Upper lobe of right lung (tissue), 1 donor: ENCODE measurements at regions not wholly inside any gene's neighbourhood (a gene's known extent, or its start where the extent isn't known, plus 50 kb on each side); places are given as distances from the start of the nearest gene placed in this dataset.

Source experiments
- ATAC-seq: fragments of 200-7000 bp; cut with Tn5 transposase; one replicate; pipeline ENCODE4 v1.9.1; 2020; ENCODE audit warnings: mild to moderate bottlenecking, moderate library complexity
- DNase-seq: peaks from one replicate; pipeline ENCODE4 v3.0.0-alpha.2; 2020
- H3K27ac ChIP-seq: fragments of 200-600 bp; one replicate; pipeline ENCODE4 v1.8.0; 2022
- H3K27me3 ChIP-seq: fragments of 200-600 bp; one replicate; pipeline ENCODE4 v1.8.0; 2022; ENCODE audit warnings: mild to moderate bottlenecking
- H3K36me3 ChIP-seq: fragments of 200-600 bp; one replicate; pipeline ENCODE4 v1.8.0; 2022
- H3K4me1 ChIP-seq: fragments of 200-600 bp; one replicate; pipeline ENCODE4 v1.8.0; 2022
- H3K4me3 ChIP-seq: fragments of 200-600 bp; one replicate; pipeline ENCODE4 v1.8.0; 2022; ENCODE audit warnings: mild to moderate bottlenecking
- H3K9me3 ChIP-seq: fragments of 200-600 bp; one replicate; pipeline ENCODE4 v1.8.0; 2022
- CTCF ChIP-seq: fragments of 200-600 bp; IDR thresholded peaks from one replicate; pipeline ENCODE4 v1.8.0; 2022; ENCODE audit warnings: antibody characterized with exemption
- intact Hi-C: fragments of 100-400 bp; cut with DNase I; formaldehyde crosslinking; loops from one replicate; pipeline ENCODE4 v1.11.0; 2022
- donor health status: DM: no; HTN: yes; CAD: no; lungs with severe emphysema.

DNA sequence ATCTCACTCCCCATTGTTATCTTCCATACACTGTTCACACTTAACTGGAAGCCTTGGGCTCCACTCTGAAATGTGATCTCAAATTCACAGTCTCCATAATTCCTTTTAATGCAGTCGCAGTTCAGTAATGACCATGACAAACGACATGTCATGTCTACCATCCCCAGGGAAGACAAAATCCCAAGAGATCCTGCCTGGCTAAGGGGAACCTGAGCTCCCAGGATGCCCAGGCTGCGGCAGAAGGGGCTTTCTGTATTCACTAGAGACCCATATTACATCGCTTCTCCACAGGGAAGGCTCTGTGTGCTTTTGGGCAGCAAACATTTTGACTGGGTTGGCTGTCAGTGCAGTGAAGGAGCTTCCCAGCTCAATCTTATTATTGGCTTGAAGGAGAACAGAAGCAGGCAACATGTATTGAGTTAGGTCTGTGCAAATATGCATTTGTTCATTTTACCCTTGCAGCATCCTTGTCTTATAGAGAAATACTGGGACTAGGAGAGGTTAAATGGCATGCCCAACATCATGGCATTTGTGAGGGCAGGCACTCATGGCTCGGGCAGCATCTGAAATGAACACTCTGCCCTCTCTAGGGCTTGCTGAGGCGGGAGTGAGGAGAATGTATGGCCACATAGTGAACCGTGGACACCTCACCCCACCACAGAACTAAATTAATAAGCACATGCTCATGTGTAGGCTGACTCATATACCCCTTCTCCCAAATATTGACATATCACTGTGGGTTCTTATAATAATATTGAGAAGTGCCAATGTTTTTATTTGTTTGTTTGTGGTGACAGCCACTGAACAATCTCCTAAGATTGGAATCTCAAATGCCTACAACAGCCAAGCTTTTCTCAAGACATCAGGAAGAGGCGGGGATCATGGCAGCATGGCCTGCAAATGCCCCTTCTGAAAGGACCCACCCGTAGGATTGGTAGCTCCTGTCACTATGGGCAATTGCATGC, 141.6 kb upstream of the FOXB1 start:
- Histone ChIP-seq H3K4me1 (no peaks in the 10 kb centered on the region), H3K4me3 (no peak overlapping the region), H3K27me3 (peaks cover 11% of the 10 kb centered on the region), H3K27ac (no peak overlapping the region), H3K36me3 (no peaks in the 10 kb centered on the region), H3K9me3 (no peaks in the 10 kb centered on the region)
- intact Hi-C loops: no loop called here
- DNase-seq: no peak
- no peak for ATAC-seq
- TF ChIP-seq CTCF: no peak

DNA sequence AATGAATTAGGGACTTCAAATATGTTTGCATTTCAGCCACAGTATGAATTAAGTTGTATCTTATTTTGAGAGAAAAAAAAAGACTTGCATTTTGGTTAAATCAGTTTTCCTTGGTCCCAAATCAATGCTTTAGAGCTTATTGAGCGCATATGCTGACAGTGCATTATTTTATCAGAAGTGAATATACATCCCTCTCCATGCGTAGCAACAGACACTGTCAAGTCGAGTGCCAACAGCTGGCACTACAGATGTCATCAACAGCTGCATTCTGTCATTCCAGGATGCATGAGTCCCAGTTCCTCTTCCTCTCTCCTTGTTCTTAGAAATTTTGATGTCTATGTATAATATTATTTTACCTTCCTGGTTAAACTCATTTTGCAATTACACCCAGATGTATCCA, 156.1 kb upstream of the FOXB1 start:
- no peaks in the 10 kb centered on the region for H3K27me3 ChIP-seq
- H3K9me3 ChIP-seq: no peaks in the 10 kb centered on the region
- no peak overlapping the region for H3K27ac ChIP-seq
- DNase-seq (no peak), ATAC-seq (no peak)
- H3K36me3 ChIP-seq: no peaks in the 10 kb centered on the region
- intact Hi-C loops: no loop called here
- H3K4me1 ChIP-seq: no peaks in the 10 kb centered on the region
- H3K4me3 ChIP-seq: no peak overlapping the region
- no peak for TF ChIP-seq CTCF

- ATAC-seq: no peak
- Histone ChIP-seq H3K9me3 (no peaks in the 10 kb centered on the region), H3K27me3 (no peaks in the 10 kb centered on the region), H3K36me3 (no peaks in the 10 kb centered on the region), H3K4me1 (no peaks in the 10 kb centered on the region), H3K27ac (no peak overlapping the region), H3K4me3 (no peak overlapping the region)
- intact Hi-C loops: no loop called here
- DNase-seq: no peak
- no peak for TF ChIP-seq CTCF
Observed at GRCh38 chr15:59845942-59846499, 156.9 kb upstream of the BNIP2 start.

DNA sequence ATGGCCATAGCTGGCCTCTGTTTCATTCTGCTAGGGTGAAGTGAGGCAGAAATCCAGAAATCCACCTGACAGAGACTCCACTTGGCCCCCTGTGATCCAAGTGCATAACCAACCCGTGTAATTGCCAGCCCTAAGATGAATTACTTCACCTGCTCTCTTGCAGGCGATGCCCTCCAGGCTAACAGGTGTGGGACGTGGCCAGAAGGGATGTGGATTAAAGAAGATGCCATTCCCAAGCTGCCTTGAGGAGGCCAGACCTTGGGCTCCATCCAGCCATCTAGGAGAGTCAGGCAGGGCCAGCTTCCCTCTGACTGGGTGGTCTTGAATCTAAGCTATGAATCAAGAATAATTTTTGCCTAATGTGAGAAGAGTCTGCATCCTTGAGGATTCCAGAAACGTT, 154.5 kb upstream of the BNIP2 start:
- intact Hi-C loops: no loop called here
- ATAC-seq: no peak
- no peak for DNase-seq
- Histone ChIP-seq H3K4me1 (no peaks in the 10 kb centered on the region), H3K9me3 (no peaks in the 10 kb centered on the region), H3K4me3 (no peak overlapping the region), H3K36me3 (no peaks in the 10 kb centered on the region), H3K27ac (no peak overlapping the region), H3K27me3 (no peaks in the 10 kb centered on the region)
- no peak for TF ChIP-seq CTCF

GRCh38 chr15:59841036-59841435, 151.9 kb upstream of the BNIP2 start:
- H3K4me3 ChIP-seq: no peak overlapping the region
- no peak for DNase-seq
- TF ChIP-seq CTCF: no peak
- H3K27me3 ChIP-seq: no peaks in the 10 kb centered on the region
- no peaks in the 10 kb centered on the region for H3K36me3 ChIP-seq
- H3K4me1 ChIP-seq: no peaks in the 10 kb centered on the region
- ATAC-seq: no peak
- intact Hi-C loops: no loop called here
- no peaks in the 10 kb centered on the region for H3K9me3 ChIP-seq
- no peak overlapping the region for H3K27ac ChIP-seq
